ENCODE measurements at regions not wholly inside any gene's neighbourhood (a gene's known extent, or its start where the extent isn't known, plus 50 kb on each side); places are given as distances from the start of the nearest gene placed in this dataset.

- ATAC-seq, result no peak
- intact Hi-C loops (cut with DNase I, micrococcal nuclease), result no loop called here
- no peak for DNase-seq
Observed at GRCh38 chr3:64983583-64984359, 296.0 kb upstream of the ADAMTS9 start.

GRCh38 chr3:64977308-64978100 is 289.7 kb upstream of the ADAMTS9 start:
- intact Hi-C loops (cut with DNase I, micrococcal nuclease), result no loop called here
- no peak for ATAC-seq

GRCh38 chr3:64976456-64976855 is 288.7 kb upstream of the ADAMTS9 start:
- DNase-seq, result no peak
- intact Hi-C loops (cut with DNase I, micrococcal nuclease), result no loop called here
- ATAC-seq, result no peak

More at GRCh38 chr3:64977308-64978100, 289.7 kb upstream of the ADAMTS9 start:
- DNase-seq, result no peak

- DNase-seq (no peak), ATAC-seq (no peak)
- intact Hi-C loops (cut with DNase I, micrococcal nuclease), result no loop called here
Observed at GRCh38 chr3:64975147-64975546, 287.3 kb upstream of the ADAMTS9 start.

GRCh38 chr3:64974401-64974800 is 286.6 kb upstream of the ADAMTS9 start:
- ATAC-seq (no peak), DNase-seq (no peak)
- intact Hi-C loops (cut with DNase I, micrococcal nuclease), result no loop called here

- no peak for DNase-seq
- intact Hi-C loops (cut with DNase I, micrococcal nuclease), result no loop called here
- ATAC-seq, result no peak
Observed at GRCh38 chr3:64972793-64973192, 285.0 kb upstream of the ADAMTS9 start.

- intact Hi-C loops (cut with DNase I, micrococcal nuclease), result no loop called here
- no peak for DNase-seq
- no peak for ATAC-seq
Observed at GRCh38 chr3:64971602-64972001, 283.8 kb upstream of the ADAMTS9 start.

GRCh38 chr3:64970634-64971033 is 282.8 kb upstream of the ADAMTS9 start:
- ATAC-seq (no peak), DNase-seq (no peak)
- intact Hi-C loops (cut with DNase I, micrococcal nuclease), result no loop called here

- no peak for DNase-seq
- intact Hi-C loops (cut with DNase I, micrococcal nuclease), result no loop called here
- ATAC-seq, result no peak
Observed at GRCh38 chr3:64961301-64961700, 273.5 kb upstream of the ADAMTS9 start.

- intact Hi-C loops (cut with DNase I, micrococcal nuclease), result no loop called here
- ATAC-seq, result no peak
- no peak for DNase-seq
Observed at GRCh38 chr3:64958199-64958843, 270.5 kb upstream of the ADAMTS9 start.

GRCh38 chr3:64957408-64958198 is 269.8 kb upstream of the ADAMTS9 start:
- DNase-seq (no peak), ATAC-seq (no peak)
- intact Hi-C loops (cut with DNase I, micrococcal nuclease), result no loop called here

- intact Hi-C loops (cut with DNase I, micrococcal nuclease), result no loop called here
- ATAC-seq (no peak), DNase-seq (no peak)
Observed at GRCh38 chr3:64956711-64957325, 269.0 kb upstream of the ADAMTS9 start.

GRCh38 chr3:64954995-64955636 is 267.3 kb upstream of the ADAMTS9 start:
- intact Hi-C loops (cut with DNase I, micrococcal nuclease), result no loop called here
- peak; percentile 42 to 72 for DNase-seq
- peak; percentile 97 for ATAC-seq

GRCh38 chr3:64945171-64945729 is 257.4 kb upstream of the ADAMTS9 start:
- ATAC-seq (no peak), DNase-seq (no peak)
- intact Hi-C loops (cut with DNase I, micrococcal nuclease), result no loop called here

- ATAC-seq (no peak), DNase-seq (no peak)
- intact Hi-C loops (cut with DNase I, micrococcal nuclease), result no loop called here
Observed at GRCh38 chr3:64943866-64944265, 256.1 kb upstream of the ADAMTS9 start.

- intact Hi-C loops (cut with DNase I, micrococcal nuclease), result no loop called here
- ATAC-seq (no peak), DNase-seq (no peak)
Observed at GRCh38 chr3:64940596-64941348, 253.0 kb upstream of the ADAMTS9 start.

GRCh38 chr3:64939747-64940450 is 252.1 kb upstream of the ADAMTS9 start:
- DNase-seq (peak in 1 of 2 donors; percentile 7), ATAC-seq (peak; percentile 95)
- intact Hi-C loops (cut with DNase I, micrococcal nuclease), result no loop called here
